Loucy (cell line): ENCODE measurements at regions not wholly inside any gene's neighbourhood (a gene's known extent, or its start where the extent isn't known, plus 50 kb on each side); places are given as distances from the start of the nearest gene placed in this dataset.

Source experiments
- EZH2phosphoT487 ChIP-seq: fragments of 200-600 bp; IDR thresholded peaks from 2 replicates; pipeline ENCODE4 v1.6.1; 2018; ENCODE audit warnings: antibody characterized with exemption, mild to moderate bottlenecking, moderate library complexity, borderline replicate concordance
- TF ChIP-seq, protein P1 (sequence below): fragments of 200-600 bp; sonication (generic); conservative IDR thresholded peaks from 2 replicates; pipeline ENCODE4 v1.5.1; 2014; ENCODE audit warnings: mild to moderate bottlenecking, antibody characterized with exemption, low read length

DNA sequence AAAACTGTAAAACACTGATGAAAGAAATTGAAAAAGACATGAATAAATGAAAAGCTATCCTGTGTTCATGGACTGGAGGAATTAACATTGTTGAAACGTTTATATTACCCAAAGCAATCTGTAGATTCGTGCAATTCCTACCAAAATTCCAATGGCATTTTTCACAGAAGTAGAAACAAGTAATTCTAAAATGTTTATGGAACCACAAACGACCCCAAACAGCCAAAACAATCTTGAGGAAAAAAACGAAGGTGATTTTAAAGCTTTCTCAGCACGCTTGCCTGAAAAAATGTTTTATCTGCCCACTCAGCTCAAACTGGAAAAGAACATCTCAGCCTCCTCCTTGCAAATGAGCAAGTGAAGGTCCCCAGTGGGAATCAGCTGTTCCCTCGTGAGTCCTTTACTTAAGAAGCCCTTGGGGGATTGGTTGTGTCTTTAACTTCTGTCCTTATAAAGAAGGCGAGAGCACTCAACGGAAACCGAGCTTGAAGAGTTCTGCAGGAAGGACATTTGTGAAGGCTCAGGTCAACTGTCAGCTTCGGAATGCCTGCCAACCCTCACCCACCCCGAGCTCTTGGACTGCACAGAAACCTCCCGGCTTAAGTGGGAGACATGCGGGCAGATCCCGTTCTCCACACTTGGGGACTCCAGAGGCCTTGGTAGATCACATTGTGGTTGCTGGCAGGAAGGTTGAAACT lies 256.0 kb upstream of the IRS2 start:
- TF ChIP-seq, protein P1, sequence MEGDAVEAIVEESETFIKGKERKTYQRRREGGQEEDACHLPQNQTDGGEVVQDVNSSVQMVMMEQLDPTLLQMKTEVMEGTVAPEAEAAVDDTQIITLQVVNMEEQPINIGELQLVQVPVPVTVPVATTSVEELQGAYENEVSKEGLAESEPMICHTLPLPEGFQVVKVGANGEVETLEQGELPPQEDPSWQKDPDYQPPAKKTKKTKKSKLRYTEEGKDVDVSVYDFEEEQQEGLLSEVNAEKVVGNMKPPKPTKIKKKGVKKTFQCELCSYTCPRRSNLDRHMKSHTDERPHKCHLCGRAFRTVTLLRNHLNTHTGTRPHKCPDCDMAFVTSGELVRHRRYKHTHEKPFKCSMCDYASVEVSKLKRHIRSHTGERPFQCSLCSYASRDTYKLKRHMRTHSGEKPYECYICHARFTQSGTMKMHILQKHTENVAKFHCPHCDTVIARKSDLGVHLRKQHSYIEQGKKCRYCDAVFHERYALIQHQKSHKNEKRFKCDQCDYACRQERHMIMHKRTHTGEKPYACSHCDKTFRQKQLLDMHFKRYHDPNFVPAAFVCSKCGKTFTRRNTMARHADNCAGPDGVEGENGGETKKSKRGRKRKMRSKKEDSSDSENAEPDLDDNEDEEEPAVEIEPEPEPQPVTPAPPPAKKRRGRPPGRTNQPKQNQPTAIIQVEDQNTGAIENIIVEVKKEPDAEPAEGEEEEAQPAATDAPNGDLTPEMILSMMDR = no peak
- TF ChIP-seq EZH2phosphoT487 = no peak
